Epithelial cell of esophagus (primary cell): ENCODE measurements at regions not wholly inside any gene's neighbourhood (a gene's known extent, or its start where the extent isn't known, plus 50 kb on each side); places are given as distances from the start of the nearest gene placed in this dataset.

Experiments
- DNase-seq: peaks from one replicate; pipeline ENCODE4 v3.0.0; 2010; ENCODE audit warnings: low read depth
- H3K4me3 ChIP-seq: 2 replicates; pipeline ENCODE4 v1.5.1; 2011; ENCODE audit warnings: mild to moderate bottlenecking, low read length, control low read depth
- TF ChIP-seq, protein P1 (sequence below): IDR thresholded peaks from 2 replicates; pipeline ENCODE4 v1.5.1; 2011; ENCODE audit warnings: low read depth, mild to moderate bottlenecking, low read length, control low read depth, inconsistent platforms; ENCODE audit not compliant: insufficient read depth; ENCODE audit errors: missing control alignments

- no peak overlapping the region for H3K4me3 ChIP-seq
- no peak for DNase-seq
- TF ChIP-seq, protein P1, sequence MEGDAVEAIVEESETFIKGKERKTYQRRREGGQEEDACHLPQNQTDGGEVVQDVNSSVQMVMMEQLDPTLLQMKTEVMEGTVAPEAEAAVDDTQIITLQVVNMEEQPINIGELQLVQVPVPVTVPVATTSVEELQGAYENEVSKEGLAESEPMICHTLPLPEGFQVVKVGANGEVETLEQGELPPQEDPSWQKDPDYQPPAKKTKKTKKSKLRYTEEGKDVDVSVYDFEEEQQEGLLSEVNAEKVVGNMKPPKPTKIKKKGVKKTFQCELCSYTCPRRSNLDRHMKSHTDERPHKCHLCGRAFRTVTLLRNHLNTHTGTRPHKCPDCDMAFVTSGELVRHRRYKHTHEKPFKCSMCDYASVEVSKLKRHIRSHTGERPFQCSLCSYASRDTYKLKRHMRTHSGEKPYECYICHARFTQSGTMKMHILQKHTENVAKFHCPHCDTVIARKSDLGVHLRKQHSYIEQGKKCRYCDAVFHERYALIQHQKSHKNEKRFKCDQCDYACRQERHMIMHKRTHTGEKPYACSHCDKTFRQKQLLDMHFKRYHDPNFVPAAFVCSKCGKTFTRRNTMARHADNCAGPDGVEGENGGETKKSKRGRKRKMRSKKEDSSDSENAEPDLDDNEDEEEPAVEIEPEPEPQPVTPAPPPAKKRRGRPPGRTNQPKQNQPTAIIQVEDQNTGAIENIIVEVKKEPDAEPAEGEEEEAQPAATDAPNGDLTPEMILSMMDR: no peak
Observed at GRCh38 chr16:52631711-52632110, 84.8 kb upstream of the TOX3 start.

- TF ChIP-seq, protein P1: no peak
- no peak for DNase-seq
Observed at GRCh38 chr16:52630711-52631110, 83.8 kb upstream of the TOX3 start.

GRCh38 chr16:52629296-52629695 is 82.4 kb upstream of the TOX3 start:
- H3K4me3 ChIP-seq: no peak overlapping the region
- TF ChIP-seq, protein P1: no peak
- DNase-seq: peak; percentile 65

More at GRCh38 chr16:52630711-52631110, 83.8 kb upstream of the TOX3 start:
- no peak overlapping the region for H3K4me3 ChIP-seq

- no peak overlapping the region for H3K4me3 ChIP-seq
- TF ChIP-seq, protein P1: no peak
- DNase-seq: no peak
Observed at GRCh38 chr16:52624891-52625290, 77.9 kb upstream of the TOX3 start.

DNA sequence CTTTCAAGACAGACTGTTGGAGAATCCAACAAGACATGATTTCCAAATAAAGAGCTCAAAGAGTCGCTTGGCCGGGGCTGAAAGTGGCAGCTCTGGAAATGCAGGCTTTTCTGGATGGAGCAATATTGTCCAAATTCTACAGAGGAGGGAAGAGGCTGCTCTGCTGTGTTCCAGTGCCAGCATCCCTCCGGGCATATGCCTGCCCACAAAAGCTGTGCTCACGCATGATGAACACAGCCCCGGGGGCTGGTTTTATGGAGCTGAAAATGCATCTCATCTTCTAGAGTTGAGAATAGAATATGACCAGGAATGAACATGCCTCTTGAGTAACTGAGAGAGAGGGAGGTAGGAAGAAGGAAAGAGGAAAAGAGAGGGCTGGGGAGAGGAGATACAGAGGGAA is 74.7 kb upstream of the TOX3 start:
- TF ChIP-seq, protein P1: no peak
- DNase-seq: peak; percentile 56
- H3K4me3 ChIP-seq: no peak overlapping the region

DNA sequence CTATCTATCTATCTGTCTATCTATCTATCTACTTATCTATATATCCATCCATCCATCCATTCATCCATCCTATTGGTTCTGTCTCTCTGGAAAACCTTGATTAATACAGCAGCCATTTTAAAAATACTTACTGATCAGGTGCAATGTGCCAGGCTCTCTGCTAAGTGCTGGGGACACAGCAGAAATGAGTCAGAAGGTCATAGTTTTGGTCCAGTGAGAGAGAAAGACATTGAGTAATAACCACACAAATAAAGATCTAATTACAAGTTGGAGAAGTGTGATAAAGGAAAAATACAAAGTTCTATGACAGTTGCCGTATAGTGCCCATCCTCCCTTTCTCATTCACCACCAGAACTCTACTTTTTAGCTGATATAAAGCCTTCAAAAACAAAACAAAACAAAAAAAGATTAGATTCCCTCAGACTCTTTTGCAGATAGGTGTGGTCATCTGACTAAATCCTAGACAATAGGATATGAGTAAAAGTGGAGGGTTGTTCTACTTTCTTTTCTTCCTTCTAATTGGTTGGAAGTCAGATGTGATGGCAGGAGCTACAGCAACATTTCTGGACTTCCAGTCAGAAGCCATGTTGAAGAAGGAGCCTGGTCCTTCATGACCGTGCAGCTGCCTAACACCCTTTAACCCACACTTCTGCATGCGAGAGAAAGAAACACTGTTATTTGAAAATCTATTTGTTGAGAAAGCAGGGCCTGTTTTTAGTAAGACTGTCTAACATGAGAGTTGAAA is 72.0 kb upstream of the TOX3 start:
- TF ChIP-seq, protein P1: no peak
- no peak overlapping the region for H3K4me3 ChIP-seq
- no peak for DNase-seq

DNA sequence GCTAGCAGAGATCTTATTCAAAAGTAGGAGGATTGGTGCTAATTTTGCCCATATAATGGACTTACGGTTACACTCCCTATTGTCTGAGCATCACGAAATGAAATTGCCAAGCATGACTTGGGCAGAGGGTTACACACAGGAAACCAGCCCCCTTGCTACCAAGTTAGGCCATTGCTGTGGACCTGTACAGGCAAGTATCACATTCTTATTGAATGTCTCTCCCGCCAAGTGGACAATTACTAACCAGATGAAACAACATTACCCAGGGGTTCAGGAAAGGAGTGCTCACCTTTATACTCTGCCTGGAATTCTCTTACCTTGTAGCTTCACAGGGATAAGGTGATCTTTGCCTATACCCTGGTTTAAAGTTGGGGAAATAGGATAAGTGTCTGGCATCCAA is 70.6 kb upstream of the TOX3 start:
- no peak overlapping the region for H3K4me3 ChIP-seq
- DNase-seq: peak; percentile 55
- TF ChIP-seq, protein P1: no peak
